ENCODE measurements at regions not wholly inside any gene's neighbourhood (a gene's known extent, or its start where the extent isn't known, plus 50 kb on each side); places are given as distances from the start of the nearest gene placed in this dataset.

DNA sequence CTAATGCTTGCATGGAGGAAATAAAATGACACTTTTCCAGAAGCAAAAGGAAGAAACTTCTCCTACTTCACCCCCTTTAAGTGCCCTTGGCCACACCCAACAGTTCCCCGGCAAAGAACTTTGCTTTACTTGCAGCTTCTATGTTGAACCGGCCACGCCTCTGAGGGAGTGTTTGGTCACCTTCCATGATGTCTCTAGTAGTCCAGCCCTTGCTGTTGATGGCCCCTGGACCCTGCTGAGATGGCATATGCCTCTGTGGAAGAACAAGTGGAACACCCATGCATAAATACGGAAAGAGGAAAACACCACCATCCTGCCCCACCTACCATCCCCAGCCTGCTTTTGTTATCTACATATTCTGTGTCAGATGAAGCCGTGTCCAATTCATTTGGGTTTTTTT, 218.3 kb upstream of the POU3F3 start:
- no peaks in the 10 kb centered on the region for H3K27me3 ChIP-seq (ENCODE audit: insufficient read depth, low read length)
- H3K23ac ChIP-seq (ENCODE audit: insufficient read length, low read depth, low read length), result no peak overlapping the region
- Mint-ChIP-seq H3K9me3 (no peaks in the 10 kb centered on the region; a peak in 1 of 5 replicates), H3K36me3 (ENCODE audit: insufficient read depth in 1 of 3, low read depth in 3 of 3) (no peaks in the 10 kb centered on the region; a peak in 1 of 7 replicates), H3K27ac (no peak overlapping the region), H3K27me3 (ENCODE audit: low read depth) (peaks cover 2% of the 10 kb centered on the region), H3K4me3 (no peak overlapping the region), H3K4me1 (peaks cover 0 to 5% of the 10 kb centered on the region in 2 experiments; a peak in 1 of 4 replicates)
- H3K79me2 ChIP-seq (ENCODE audit: insufficient read depth, low read length), result no peaks in the 10 kb centered on the region
- H3K4me2 ChIP-seq (ENCODE audit: insufficient read depth, insufficient read length, low read length), result no peak overlapping the region
- H4K8ac ChIP-seq (replicated peaks; ENCODE audit: insufficient read length, low read depth, low read length), result no peak overlapping the region
- no peak overlapping the region for H3K18ac ChIP-seq (ENCODE audit: insufficient read length, low read depth, low read length)
- H2AFZ ChIP-seq (ENCODE audit: low read length), result no peak overlapping the region
- H2BK5ac ChIP-seq (ENCODE audit: insufficient read length, low read length), result no peak overlapping the region
- no peak overlapping the region for H2BK20ac ChIP-seq (ENCODE audit: low read depth, low read length, poor library complexity, severe bottlenecking)
- no peak overlapping the region for H3K14ac ChIP-seq (ENCODE audit: insufficient read depth, low read length)
- TF ChIP-seq, protein P1, sequence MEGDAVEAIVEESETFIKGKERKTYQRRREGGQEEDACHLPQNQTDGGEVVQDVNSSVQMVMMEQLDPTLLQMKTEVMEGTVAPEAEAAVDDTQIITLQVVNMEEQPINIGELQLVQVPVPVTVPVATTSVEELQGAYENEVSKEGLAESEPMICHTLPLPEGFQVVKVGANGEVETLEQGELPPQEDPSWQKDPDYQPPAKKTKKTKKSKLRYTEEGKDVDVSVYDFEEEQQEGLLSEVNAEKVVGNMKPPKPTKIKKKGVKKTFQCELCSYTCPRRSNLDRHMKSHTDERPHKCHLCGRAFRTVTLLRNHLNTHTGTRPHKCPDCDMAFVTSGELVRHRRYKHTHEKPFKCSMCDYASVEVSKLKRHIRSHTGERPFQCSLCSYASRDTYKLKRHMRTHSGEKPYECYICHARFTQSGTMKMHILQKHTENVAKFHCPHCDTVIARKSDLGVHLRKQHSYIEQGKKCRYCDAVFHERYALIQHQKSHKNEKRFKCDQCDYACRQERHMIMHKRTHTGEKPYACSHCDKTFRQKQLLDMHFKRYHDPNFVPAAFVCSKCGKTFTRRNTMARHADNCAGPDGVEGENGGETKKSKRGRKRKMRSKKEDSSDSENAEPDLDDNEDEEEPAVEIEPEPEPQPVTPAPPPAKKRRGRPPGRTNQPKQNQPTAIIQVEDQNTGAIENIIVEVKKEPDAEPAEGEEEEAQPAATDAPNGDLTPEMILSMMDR (conservative IDR thresholded peaks at IDR 0.05), result no peak
- H4K5ac ChIP-seq (ENCODE audit: insufficient read length, low read depth, low read length), result no peak overlapping the region
- H3K27ac ChIP-seq (ENCODE audit: insufficient read length, low read depth, low read length), result no peak overlapping the region
- H3K9me3 ChIP-seq (ENCODE audit: control insufficient read depth, low read depth, low read length), result no peaks in the 10 kb centered on the region
- H3K4me1 ChIP-seq (ENCODE audit: insufficient read depth, low read length), result no peaks in the 10 kb centered on the region
- H3T11ph ChIP-seq (ENCODE audit: low read length), result no peak overlapping the region
- H3K79me1 ChIP-seq (ENCODE audit: insufficient read depth, low read depth, low read length, poor library complexity, severe bottlenecking), result no peaks in the 10 kb centered on the region
- no peak overlapping the region for H3K56ac ChIP-seq (ENCODE audit: insufficient read length, low read depth, low read length)
- no peak overlapping the region for H2BK120ac ChIP-seq (ENCODE audit: low read depth, low read length, poor library complexity, severe bottlenecking)
- no CpG with 5 or more reads among the region's 5 CpGs for WGBS (ENCODE audit: extremely low coverage, insufficient read length, low lambda C conversion rate)
- no peak overlapping the region for H2BK12ac ChIP-seq (ENCODE audit: insufficient read length, low read depth, low read length)
- no peak for DNase-seq
- no peak overlapping the region for H2AK5ac ChIP-seq (ENCODE audit: insufficient read length, low read length)
- H4K20me1 ChIP-seq (ENCODE audit: control insufficient read depth, insufficient read depth, insufficient read length), result no peaks in the 10 kb centered on the region
- H4K91ac ChIP-seq (ENCODE audit: insufficient read length, low read depth, low read length), result no peak overlapping the region
- no peak overlapping the region for H3K4ac ChIP-seq (ENCODE audit: low read depth, low read length)
- H3K9ac ChIP-seq (ENCODE audit: extremely low read depth, insufficient read length, low read length), result no peak overlapping the region
- no peak overlapping the region for H2BK15ac ChIP-seq (ENCODE audit: low read depth, low read length)
- no peaks in the 10 kb centered on the region for H3K23me2 ChIP-seq (ENCODE audit: insufficient read length, low read depth, low read length, poor library complexity, severe bottlenecking)

Measured in H9 (cell line).